ENCODE measurements at regions not wholly inside any gene's neighbourhood (a gene's known extent, or its start where the extent isn't known, plus 50 kb on each side); places are given as distances from the start of the nearest gene placed in this dataset.
A peak's percentile ranks its signal among the peaks of the same experiment; 100 is the strongest.

GRCh38 chr12:28079539-28079938, 107.0 kb upstream of the PTHLH start:
- Mint-ChIP-seq H3K36me3 (ENCODE audit: low read depth) (no peaks in the 10 kb centered on the region), H3K9me3 (ENCODE audit: low read depth) (peaks cover 18% of the 10 kb centered on the region), H3K4me1 (ENCODE audit: low read depth) (no peaks in the 10 kb centered on the region), H3K27me3 (ENCODE audit: low read depth) (no peaks in the 10 kb centered on the region), H3K4me3 (ENCODE audit: unreplicated experiment) (no peak overlapping the region), H3K27ac (ENCODE audit: unreplicated experiment) (no peak overlapping the region)
- no peak for DNase-seq (ENCODE audit: low spot score)
- TF ChIP-seq CTCF (IDR thresholded peaks at IDR 0.05) = no peak

DNA sequence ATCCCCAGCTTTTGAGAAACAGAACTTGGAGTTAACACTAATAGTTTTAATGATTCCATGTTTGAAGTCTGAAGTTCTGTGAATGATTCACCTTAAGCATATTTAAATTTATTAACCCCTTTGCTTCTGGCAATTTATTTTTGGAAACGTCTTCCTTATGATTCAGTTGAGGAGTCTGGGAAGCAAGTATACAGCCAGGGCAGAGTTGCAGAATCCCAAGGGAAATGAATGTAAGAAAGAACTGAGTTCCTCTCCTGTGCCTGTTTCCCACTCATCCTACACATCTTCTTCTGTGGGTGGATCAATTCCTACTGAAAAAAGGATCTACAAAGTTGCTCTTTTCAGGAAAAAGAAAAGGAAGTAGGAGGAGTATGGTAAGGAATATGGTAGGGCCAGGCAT, 108.2 kb upstream of the CCDC91 start:
- Mint-ChIP-seq H3K9me3 (ENCODE audit: low read depth) (peaks cover 6% of the 10 kb centered on the region), H3K4me3 (ENCODE audit: unreplicated experiment) (no peak overlapping the region), H3K27ac (ENCODE audit: unreplicated experiment) (no peak overlapping the region), H3K27me3 (ENCODE audit: low read depth) (no peaks in the 10 kb centered on the region), H3K4me1 (ENCODE audit: low read depth) (peaks cover 11% of the 10 kb centered on the region), H3K36me3 (ENCODE audit: low read depth) (no peaks in the 10 kb centered on the region)
- DNase-seq (ENCODE audit: low spot score) = no peak
- no peak for TF ChIP-seq CTCF (IDR thresholded peaks at IDR 0.05)

- Mint-ChIP-seq H3K4me3 (ENCODE audit: unreplicated experiment) (no peak overlapping the region), H3K9me3 (ENCODE audit: low read depth) (no peaks in the 10 kb centered on the region), H3K4me1 (ENCODE audit: low read depth) (peaks cover 27% of the 10 kb centered on the region), H3K27ac (ENCODE audit: unreplicated experiment) (no peak overlapping the region), H3K27me3 (ENCODE audit: low read depth) (no peaks in the 10 kb centered on the region), H3K36me3 (ENCODE audit: low read depth) (no peaks in the 10 kb centered on the region)
- no peak for TF ChIP-seq CTCF (IDR thresholded peaks at IDR 0.05)
- DNase-seq (ENCODE audit: low spot score) = no peak
Observed at GRCh38 chr12:28083840-28084678, 106.2 kb upstream of the CCDC91 start.

- no peak for DNase-seq (ENCODE audit: low spot score)
- H3K4me1 Mint-ChIP-seq (ENCODE audit: low read depth) = peaks cover 42% of the 10 kb centered on the region
- H3K9me3 Mint-ChIP-seq (ENCODE audit: low read depth) = no peaks in the 10 kb centered on the region
- no peak overlapping the region for H3K4me3 Mint-ChIP-seq (ENCODE audit: unreplicated experiment)
- H3K27ac Mint-ChIP-seq (ENCODE audit: unreplicated experiment) = peak overlapping the region; percentile 9
- no peak for TF ChIP-seq CTCF (IDR thresholded peaks at IDR 0.05)
- no peaks in the 10 kb centered on the region for H3K27me3 Mint-ChIP-seq (ENCODE audit: low read depth)
- no peaks in the 10 kb centered on the region for H3K36me3 Mint-ChIP-seq (ENCODE audit: low read depth)
Observed at GRCh38 chr12:28086521-28087155, 103.6 kb upstream of the CCDC91 start.

- Mint-ChIP-seq H3K36me3 (ENCODE audit: low read depth) (no peaks in the 10 kb centered on the region), H3K27me3 (ENCODE audit: low read depth) (no peaks in the 10 kb centered on the region), H3K9me3 (ENCODE audit: low read depth) (no peaks in the 10 kb centered on the region), H3K4me3 (ENCODE audit: unreplicated experiment) (no peak overlapping the region), H3K27ac (ENCODE audit: unreplicated experiment) (no peak overlapping the region), H3K4me1 (ENCODE audit: low read depth) (peaks cover 42% of the 10 kb centered on the region)
- TF ChIP-seq CTCF (IDR thresholded peaks at IDR 0.05) = no peak
- no peak for DNase-seq (ENCODE audit: low spot score)
Observed at GRCh38 chr12:28088566-28089272, 101.5 kb upstream of the CCDC91 start.

Data from chondrocyte (in vitro differentiated cells).